Body of pancreas (tissue), 4 donors: ENCODE measurements at regions not wholly inside any gene's neighbourhood (a gene's known extent, or its start where the extent isn't known, plus 50 kb on each side); places are given as distances from the start of the nearest gene placed in this dataset.

ENCODE experiments used
- POLR2A ChIP-seq, 3 donors: fragments of 450-650 bp; IDR thresholded peaks; one replicate each; pipeline ENCODE4 v1.6.1; 2016; ENCODE audit warnings: antibody characterized with exemption in 3 of 3, mild to moderate bottlenecking in 2 of 3
- TF ChIP-seq, protein P1 (sequence below), 7 experiments: fragments of 450-650 bp in 4 of 7; fragments of 200-600 bp in 3 of 7; sonication (generic) in 3 of 7; IDR thresholded peaks; one replicate each; pipeline ENCODE4 v1.5.1; 2016 to 2019; ENCODE audit warnings: antibody characterized with exemption in 7 of 7

DNA sequence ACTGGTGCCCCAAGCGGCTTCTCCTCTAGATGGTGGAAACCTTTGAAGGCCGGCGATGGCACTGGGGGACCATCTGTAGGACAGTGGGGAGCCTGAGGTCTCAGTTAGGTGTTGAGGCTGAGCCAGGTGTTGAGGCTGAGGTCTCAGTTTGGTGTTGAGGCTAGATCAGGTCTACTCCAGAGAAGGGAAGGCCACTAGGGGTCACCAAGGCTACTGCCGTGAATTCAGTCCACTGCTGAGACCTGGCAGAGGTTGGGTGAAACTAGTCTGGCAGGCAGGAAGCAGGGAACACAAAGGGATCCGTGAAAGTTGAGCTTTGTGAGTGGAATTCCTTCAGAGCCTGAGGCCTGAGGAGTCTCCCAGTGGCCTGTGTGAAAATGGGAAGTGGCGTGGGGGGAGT, 123.8 kb upstream of the FGF3 start:
- TF ChIP-seq, protein P1, sequence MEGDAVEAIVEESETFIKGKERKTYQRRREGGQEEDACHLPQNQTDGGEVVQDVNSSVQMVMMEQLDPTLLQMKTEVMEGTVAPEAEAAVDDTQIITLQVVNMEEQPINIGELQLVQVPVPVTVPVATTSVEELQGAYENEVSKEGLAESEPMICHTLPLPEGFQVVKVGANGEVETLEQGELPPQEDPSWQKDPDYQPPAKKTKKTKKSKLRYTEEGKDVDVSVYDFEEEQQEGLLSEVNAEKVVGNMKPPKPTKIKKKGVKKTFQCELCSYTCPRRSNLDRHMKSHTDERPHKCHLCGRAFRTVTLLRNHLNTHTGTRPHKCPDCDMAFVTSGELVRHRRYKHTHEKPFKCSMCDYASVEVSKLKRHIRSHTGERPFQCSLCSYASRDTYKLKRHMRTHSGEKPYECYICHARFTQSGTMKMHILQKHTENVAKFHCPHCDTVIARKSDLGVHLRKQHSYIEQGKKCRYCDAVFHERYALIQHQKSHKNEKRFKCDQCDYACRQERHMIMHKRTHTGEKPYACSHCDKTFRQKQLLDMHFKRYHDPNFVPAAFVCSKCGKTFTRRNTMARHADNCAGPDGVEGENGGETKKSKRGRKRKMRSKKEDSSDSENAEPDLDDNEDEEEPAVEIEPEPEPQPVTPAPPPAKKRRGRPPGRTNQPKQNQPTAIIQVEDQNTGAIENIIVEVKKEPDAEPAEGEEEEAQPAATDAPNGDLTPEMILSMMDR (IDR thresholded peaks at IDR 0.05), result no peak
- no peak for TF ChIP-seq POLR2A (IDR thresholded peaks at IDR 0.05)
